GM12892 (cell line): ENCODE measurements at regions not wholly inside any gene's neighbourhood (a gene's known extent, or its start where the extent isn't known, plus 50 kb on each side); places are given as distances from the start of the nearest gene placed in this dataset.

Experiments used
- POLR2A ChIP-seq: IDR thresholded peaks from 2 replicates; pipeline ENCODE4 v1.6.1; 2011; ENCODE audit warnings: low read depth, low read length, control low read depth
- TAF1 ChIP-seq: IDR thresholded peaks from 2 replicates; pipeline ENCODE4 v1.6.1; 2011; ENCODE audit warnings: low read depth, mild to moderate bottlenecking, control low read depth, low read length, borderline replicate concordance

DNA sequence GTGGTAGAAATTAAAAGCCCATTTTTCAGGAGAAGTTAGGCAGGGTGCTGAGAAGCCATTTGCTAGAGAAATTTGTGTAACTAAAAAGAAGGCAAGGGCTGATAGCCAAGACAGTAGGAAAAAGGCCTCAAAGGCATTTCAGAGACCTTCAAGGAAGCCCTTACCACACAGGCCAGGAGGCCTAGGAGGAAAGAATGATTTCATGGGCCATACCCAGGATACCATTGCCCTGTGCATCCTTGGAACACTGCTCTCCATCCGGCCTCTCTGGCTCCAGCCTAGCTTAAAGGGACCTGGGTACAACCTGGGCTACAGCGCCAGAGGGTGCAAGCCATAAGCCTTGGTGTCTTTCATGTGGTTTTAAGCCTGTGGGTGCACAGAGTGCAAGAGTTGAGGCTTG lies 193.6 kb upstream of the GRM7 start:
- TF ChIP-seq POLR2A (no peak), TAF1 (no peak)
